ENCODE measurements at regions not wholly inside any gene's neighbourhood (a gene's known extent, or its start where the extent isn't known, plus 50 kb on each side); places are given as distances from the start of the nearest gene placed in this dataset.

GRCh38 chr3:110378481-110378880 lies 693.1 kb upstream of the NECTIN3 start:
- TF ChIP-seq USF2 (CRISPR knock-in tag; IDR thresholded peaks at IDR 0.05) (no peak), ZNF589 (CRISPR knock-in tag; IDR thresholded peaks at IDR 0.05; ENCODE audit: low read depth) (no peak), E2F6 (IDR thresholded peaks at IDR 0.05; ENCODE audit: borderline replicate concordance in 1 of 2, extremely low read depth in 1 of 2, insufficient read depth in 1 of 2, insufficient read length in 1 of 2, low read depth in 1 of 2, low read length in 1 of 2, poor library complexity in 1 of 2, severe bottlenecking in 1 of 2) (no peak), POLR2AphosphoS5 (IDR thresholded peaks at IDR 0.05; ENCODE audit: control insufficient read depth, insufficient read depth, low read depth, low read length) (no peak), PTBP1 (IDR thresholded peaks at IDR 0.05; ENCODE audit: low read depth, low read length) (no peak), MAZ (CRISPR knock-in tag; conservative IDR thresholded peaks at IDR 0.05 in 1 of 2, IDR thresholded peaks at IDR 0.05 in 1 of 2) (no peak), TGIF2 (CRISPR knock-in tag; IDR thresholded peaks at IDR 0.05) (no peak), TCFL5 (CRISPR knock-in tag; conservative IDR thresholded peaks at IDR 0.05) (no peak), MBD2 (IDR thresholded peaks at IDR 0.05; ENCODE audit: borderline replicate concordance, low read depth) (no peak), POLR2A (conservative IDR thresholded peaks at IDR 0.05) (no peak), EZH2 (IDR thresholded peaks at IDR 0.05; ENCODE audit: borderline replicate concordance, low read depth, low read length) (no peak), STAG1 (CRISPR knock-in tag; IDR thresholded peaks at IDR 0.05; ENCODE audit: borderline replicate concordance) (no peak), PHB2 (IDR thresholded peaks at IDR 0.05; ENCODE audit: low read depth) (no peak)
- TF ChIP-seq, protein P1, sequence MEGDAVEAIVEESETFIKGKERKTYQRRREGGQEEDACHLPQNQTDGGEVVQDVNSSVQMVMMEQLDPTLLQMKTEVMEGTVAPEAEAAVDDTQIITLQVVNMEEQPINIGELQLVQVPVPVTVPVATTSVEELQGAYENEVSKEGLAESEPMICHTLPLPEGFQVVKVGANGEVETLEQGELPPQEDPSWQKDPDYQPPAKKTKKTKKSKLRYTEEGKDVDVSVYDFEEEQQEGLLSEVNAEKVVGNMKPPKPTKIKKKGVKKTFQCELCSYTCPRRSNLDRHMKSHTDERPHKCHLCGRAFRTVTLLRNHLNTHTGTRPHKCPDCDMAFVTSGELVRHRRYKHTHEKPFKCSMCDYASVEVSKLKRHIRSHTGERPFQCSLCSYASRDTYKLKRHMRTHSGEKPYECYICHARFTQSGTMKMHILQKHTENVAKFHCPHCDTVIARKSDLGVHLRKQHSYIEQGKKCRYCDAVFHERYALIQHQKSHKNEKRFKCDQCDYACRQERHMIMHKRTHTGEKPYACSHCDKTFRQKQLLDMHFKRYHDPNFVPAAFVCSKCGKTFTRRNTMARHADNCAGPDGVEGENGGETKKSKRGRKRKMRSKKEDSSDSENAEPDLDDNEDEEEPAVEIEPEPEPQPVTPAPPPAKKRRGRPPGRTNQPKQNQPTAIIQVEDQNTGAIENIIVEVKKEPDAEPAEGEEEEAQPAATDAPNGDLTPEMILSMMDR (IDR thresholded peaks at IDR 0.05 in 2 of 3, conservative IDR thresholded peaks at IDR 0.05 in 1 of 3; ENCODE audit: insufficient read depth in 2 of 3, low read depth in 1 of 3, low read length in 3 of 3): no peak

Measured in K562 (cell line).